Hepatocyte (in vitro differentiated cells): ENCODE measurements at regions not wholly inside any gene's neighbourhood (a gene's known extent, or its start where the extent isn't known, plus 50 kb on each side); places are given as distances from the start of the nearest gene placed in this dataset.

Experiments used
- CTCF ChIP-seq: fragments of 200-600 bp; sonication (generic); IDR thresholded peaks from 2 replicates; pipeline ENCODE4 v1.5.1; 2016; ENCODE audit warnings: antibody characterized with exemption, mild to moderate bottlenecking; ENCODE audit not compliant: poor library complexity
- EZH2phosphoT487 ChIP-seq: fragments of 200-600 bp; sonication (generic); IDR thresholded peaks from one replicate; pipeline ENCODE4 v1.6.1; 2018; ENCODE audit warnings: antibody characterized with exemption, mild to moderate bottlenecking, low read depth, moderate library complexity; ENCODE audit not compliant: unreplicated experiment, severe bottlenecking

GRCh38 chr6:148140772-148141557 lies 201.7 kb upstream of the SASH1 start:
- no peak for TF ChIP-seq EZH2phosphoT487
- TF ChIP-seq CTCF = no peak
